RWPE2 (cell line): ENCODE measurements at regions not wholly inside any gene's neighbourhood (a gene's known extent, or its start where the extent isn't known, plus 50 kb on each side); places are given as distances from the start of the nearest gene placed in this dataset.
"Not testable (repeated sequence)": the region's sequence is repeated elsewhere in the genome, so short reads cannot be mapped to it uniquely, and the experiment has no call there.

Experiments used
- ATAC-seq: fragments of 200-7000 bp; cut with Tn5 transposase; 3 replicates; pipeline ENCODE4 v1.9.1; 2021; ENCODE audit warnings: low read depth
- DNase-seq: peaks from one replicate; pipeline ENCODE4 v3.0.0-alpha.2; 2020; ENCODE audit warnings: low spot score
- H3K27ac ChIP-seq: fragments of 450-650 bp; 2 replicates; pipeline ENCODE4 v1.5.1; 2017; ENCODE audit warnings: mild to moderate bottlenecking; ENCODE audit not compliant: poor library complexity, severe bottlenecking
- H3K27me3 ChIP-seq: fragments of 250-450 bp; sonication (Bioruptor Pico); 2 replicates; pipeline ENCODE4 v1.5.1; 2021; ENCODE audit warnings: mild to moderate bottlenecking, moderate library complexity; ENCODE audit not compliant: insufficient read depth, poor library complexity, severe bottlenecking
- H3K36me3 ChIP-seq: fragments of 250-450 bp; sonication (Bioruptor Pico); 2 replicates; pipeline ENCODE4 v1.5.1; 2020; ENCODE audit warnings: low read depth, mild to moderate bottlenecking, moderate library complexity
- H3K4me1 ChIP-seq: fragments of 250-450 bp; sonication (Bioruptor Pico); 2 replicates; pipeline ENCODE4 v1.5.1; 2021; ENCODE audit warnings: mild to moderate bottlenecking, moderate library complexity; ENCODE audit not compliant: insufficient read depth, poor library complexity, severe bottlenecking
- H3K4me3 ChIP-seq: fragments of 250-450 bp; sonication (Bioruptor Pico); 2 replicates; pipeline ENCODE4 v1.5.1; 2021; ENCODE audit warnings: mild to moderate bottlenecking, moderate library complexity; ENCODE audit not compliant: severe bottlenecking
- H3K9me3 ChIP-seq: fragments of 250-450 bp; sonication (Bioruptor Pico); 2 replicates; pipeline ENCODE4 v1.5.1; 2021; ENCODE audit warnings: mild to moderate bottlenecking, moderate library complexity; ENCODE audit not compliant: severe bottlenecking
- TF ChIP-seq, protein P1 (sequence below): fragments of 450-650 bp; IDR thresholded peaks from one replicate; pipeline ENCODE4 v1.5.1; 2017; ENCODE audit warnings: mild to moderate bottlenecking, moderate library complexity; ENCODE audit not compliant: poor library complexity, severe bottlenecking

DNA sequence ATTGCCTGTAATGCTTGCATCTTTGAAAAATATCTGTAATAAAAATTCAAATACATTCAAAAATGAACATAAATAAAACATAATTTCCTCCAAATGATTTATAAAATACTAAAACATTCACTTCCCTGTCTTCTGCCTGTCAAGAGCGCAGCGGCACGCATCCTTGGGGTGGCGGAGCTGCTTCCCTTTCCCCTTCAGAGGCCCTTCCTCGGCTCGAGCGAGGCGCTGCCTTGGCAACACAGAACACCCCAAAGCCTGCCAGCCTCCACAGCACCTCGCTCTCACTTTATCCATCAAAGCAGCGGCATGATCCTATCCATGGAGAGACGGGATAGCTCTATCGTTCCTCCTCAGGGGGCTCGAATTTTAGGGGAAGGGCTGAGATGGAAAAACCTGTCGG, 146.2 kb downstream of the GXYLT1 start:
- TF ChIP-seq, protein P1, sequence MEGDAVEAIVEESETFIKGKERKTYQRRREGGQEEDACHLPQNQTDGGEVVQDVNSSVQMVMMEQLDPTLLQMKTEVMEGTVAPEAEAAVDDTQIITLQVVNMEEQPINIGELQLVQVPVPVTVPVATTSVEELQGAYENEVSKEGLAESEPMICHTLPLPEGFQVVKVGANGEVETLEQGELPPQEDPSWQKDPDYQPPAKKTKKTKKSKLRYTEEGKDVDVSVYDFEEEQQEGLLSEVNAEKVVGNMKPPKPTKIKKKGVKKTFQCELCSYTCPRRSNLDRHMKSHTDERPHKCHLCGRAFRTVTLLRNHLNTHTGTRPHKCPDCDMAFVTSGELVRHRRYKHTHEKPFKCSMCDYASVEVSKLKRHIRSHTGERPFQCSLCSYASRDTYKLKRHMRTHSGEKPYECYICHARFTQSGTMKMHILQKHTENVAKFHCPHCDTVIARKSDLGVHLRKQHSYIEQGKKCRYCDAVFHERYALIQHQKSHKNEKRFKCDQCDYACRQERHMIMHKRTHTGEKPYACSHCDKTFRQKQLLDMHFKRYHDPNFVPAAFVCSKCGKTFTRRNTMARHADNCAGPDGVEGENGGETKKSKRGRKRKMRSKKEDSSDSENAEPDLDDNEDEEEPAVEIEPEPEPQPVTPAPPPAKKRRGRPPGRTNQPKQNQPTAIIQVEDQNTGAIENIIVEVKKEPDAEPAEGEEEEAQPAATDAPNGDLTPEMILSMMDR, result no peak
- Histone ChIP-seq H3K4me3 (no peak overlapping the region), H3K36me3 (no peaks in the 10 kb centered on the region), H3K4me1 (no peaks in the 10 kb centered on the region), H3K27ac (no peak overlapping the region), H3K27me3 (no peaks in the 10 kb centered on the region), H3K9me3 (no peaks in the 10 kb centered on the region)
- ATAC-seq, result no peak
- DNase-seq, result no peak

DNA sequence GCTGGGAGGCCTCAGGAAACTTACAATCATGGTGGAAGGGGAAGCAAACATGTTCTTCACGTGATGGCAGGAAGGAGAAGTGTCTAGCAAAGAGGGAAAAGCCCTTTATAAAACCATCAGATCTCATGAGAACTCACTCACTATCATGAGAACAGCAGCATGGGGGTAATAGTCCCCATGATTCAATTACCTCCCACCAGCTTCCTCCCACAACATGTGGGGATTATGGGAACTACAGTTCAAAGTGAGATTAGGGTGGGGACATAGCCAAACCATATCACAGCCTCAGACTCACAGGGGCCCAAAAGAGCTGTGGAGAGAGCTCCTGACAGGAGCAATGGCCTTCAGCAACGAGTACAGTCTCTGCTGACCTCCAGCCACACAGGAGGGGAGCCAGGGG, 151.4 kb downstream of the GXYLT1 start:
- no peaks in the 10 kb centered on the region for H3K27me3 ChIP-seq
- DNase-seq (no peak), ATAC-seq (no peak)
- H3K4me3 ChIP-seq, result no peak overlapping the region
- no peak overlapping the region for H3K27ac ChIP-seq
- no peaks in the 10 kb centered on the region for H3K9me3 ChIP-seq
- H3K4me1 ChIP-seq, result no peaks in the 10 kb centered on the region
- TF ChIP-seq, protein P1, result no peak
- H3K36me3 ChIP-seq, result no peaks in the 10 kb centered on the region

DNA sequence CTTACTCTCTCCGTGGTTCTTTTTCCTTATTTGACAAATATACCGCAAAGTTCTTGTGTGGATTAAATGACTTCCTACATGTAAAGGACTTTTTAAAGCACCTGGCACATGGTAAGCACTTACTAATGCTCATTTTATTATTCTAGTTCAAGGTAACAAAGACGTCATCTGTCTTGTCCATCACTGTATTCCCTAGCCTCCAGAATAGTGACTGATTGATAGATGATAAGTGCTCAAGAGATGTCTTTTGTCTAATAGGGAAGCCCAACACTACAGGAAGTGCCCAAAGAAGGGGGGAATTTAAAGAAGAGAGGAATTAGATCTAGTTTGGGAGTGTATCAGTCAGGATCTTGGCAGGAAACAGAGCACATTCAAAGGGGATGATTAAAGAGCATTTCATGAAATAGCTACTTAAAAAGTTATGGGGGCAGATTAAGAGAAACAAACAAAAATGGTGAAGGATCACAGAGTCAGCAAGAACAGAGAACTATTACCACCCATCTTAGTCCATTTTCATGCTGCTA, 151.9 kb downstream of the GXYLT1 start:
- H3K9me3 ChIP-seq, result no peaks in the 10 kb centered on the region
- H3K27ac ChIP-seq, result no peak overlapping the region
- H3K4me3 ChIP-seq, result no peak overlapping the region
- H3K4me1 ChIP-seq, result no peaks in the 10 kb centered on the region
- DNase-seq (no peak), ATAC-seq (no peak)
- H3K27me3 ChIP-seq, result no peaks in the 10 kb centered on the region
- no peaks in the 10 kb centered on the region for H3K36me3 ChIP-seq
- TF ChIP-seq, protein P1, result no peak

DNA sequence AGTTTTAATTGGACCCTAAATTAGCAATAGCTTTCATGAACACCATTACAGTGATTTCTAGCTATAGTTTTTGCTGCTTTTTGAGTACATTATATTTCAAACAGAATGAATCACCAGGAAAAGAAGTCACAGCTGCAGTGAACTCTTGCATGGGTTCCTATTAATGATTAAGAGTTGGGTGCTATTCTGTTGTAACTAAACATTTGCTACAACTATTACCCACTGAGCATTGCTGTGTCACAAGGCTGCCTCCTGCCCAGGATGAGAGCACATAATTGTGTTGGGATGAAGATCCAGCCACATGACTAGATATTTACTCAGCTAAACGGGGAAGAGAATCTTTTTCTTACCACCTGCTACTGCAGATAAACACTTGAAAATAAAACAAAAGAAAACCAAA, 152.7 kb downstream of the GXYLT1 start:
- H3K9me3 ChIP-seq, result no peaks in the 10 kb centered on the region
- H3K4me3 ChIP-seq, result no peak overlapping the region
- no peak overlapping the region for H3K27ac ChIP-seq
- DNase-seq, result no peak
- no peaks in the 10 kb centered on the region for H3K27me3 ChIP-seq
- H3K36me3 ChIP-seq, result no peaks in the 10 kb centered on the region
- ATAC-seq, result no peak
- H3K4me1 ChIP-seq, result no peaks in the 10 kb centered on the region
- TF ChIP-seq, protein P1, result no peak

DNA sequence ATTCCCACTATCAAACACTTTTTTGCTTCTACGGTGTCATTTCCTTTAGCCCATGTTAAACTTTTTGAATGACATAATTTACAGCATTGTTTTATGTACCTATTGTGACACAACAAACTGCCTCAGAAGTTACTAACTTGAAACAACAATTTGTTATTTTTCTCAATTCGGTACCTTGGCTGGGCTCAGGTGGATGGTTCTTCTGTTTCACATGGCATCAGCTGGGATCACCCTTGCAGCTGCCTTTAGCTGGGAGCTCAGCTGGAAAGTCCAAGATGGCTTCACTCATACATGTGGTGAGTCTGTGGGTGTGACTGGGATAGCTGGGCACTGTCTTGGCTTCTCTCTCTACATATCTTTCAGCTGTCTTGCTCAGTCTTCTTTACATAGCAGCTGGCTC, 156.0 kb downstream of the GXYLT1 start:
- Histone ChIP-seq H3K27me3 (no peaks in the 10 kb centered on the region), H3K36me3 (no peaks in the 10 kb centered on the region), H3K27ac (no peak overlapping the region), H3K4me3 (no peak overlapping the region), H3K9me3 (no peaks in the 10 kb centered on the region), H3K4me1 (no peaks in the 10 kb centered on the region)
- no peak for DNase-seq
- no peak for ATAC-seq
- TF ChIP-seq, protein P1, result no peak

DNA sequence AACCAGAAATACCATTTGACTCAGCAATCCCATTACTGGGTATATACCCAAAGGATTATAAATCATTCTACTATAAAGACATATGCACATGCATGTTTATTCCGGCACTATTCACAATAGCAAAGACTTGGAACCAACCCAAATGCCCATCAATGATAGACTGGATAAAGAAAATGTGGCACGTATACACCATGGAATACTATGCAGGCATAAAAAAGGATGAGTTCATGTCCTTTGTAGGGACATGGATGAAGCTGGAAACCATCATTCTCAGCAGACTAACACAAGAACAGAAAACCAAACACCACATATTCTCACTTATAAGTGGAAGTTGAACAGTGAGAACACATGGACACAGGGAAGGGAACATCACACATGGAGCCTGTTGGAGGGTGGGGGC, 158.2 kb downstream of the GXYLT1 start:
- not testable (repeated sequence) for ATAC-seq, H3K4me1 ChIP-seq, H3K36me3 ChIP-seq

More for the DNA sequence above, 158.2 kb downstream of the GXYLT1 start:
- H3K27me3 ChIP-seq, H3K4me3 ChIP-seq, H3K27ac ChIP-seq, H3K9me3 ChIP-seq, DNase-seq: not testable (repeated sequence)
